Esophagus muscularis mucosa (tissue), 4 donors: ENCODE measurements at regions not wholly inside any gene's neighbourhood (a gene's known extent, or its start where the extent isn't known, plus 50 kb on each side); places are given as distances from the start of the nearest gene placed in this dataset.

Source experiments
- DNase-seq: peaks from one replicate; pipeline ENCODE4 v3.0.0-alpha.2; 2017; ENCODE audit errors: extremely low spot score
- H3K27ac ChIP-seq, 4 donors: fragments of 200-600 bp; sonication (generic); replicated peaks in 1 of 4; 1 replicate in 3 of 4; 2 replicates in 1 of 4; pipeline ENCODE4 v1.5.1; 2016 to 2019; ENCODE audit warnings: mild to moderate bottlenecking in 1 of 4
- H3K27me3 ChIP-seq, 4 donors: fragments of 200-600 bp; sonication (generic); one replicate each; pipeline versions ENCODE4 v1.5.1 to v1.6.0; 2016 to 2019
- H3K36me3 ChIP-seq, 4 donors: fragments of 200-600 bp; sonication (generic); one replicate each; pipeline ENCODE4 v1.5.1; 2016 to 2019
- H3K4me1 ChIP-seq, 4 donors: fragments of 200-600 bp; sonication (generic); one replicate each; pipeline ENCODE4 v1.5.1; 2016 to 2019
- H3K4me3 ChIP-seq, 4 donors: fragments of 200-600 bp; sonication (generic); 1 replicate in 2 of 4; 2 replicates in 2 of 4; pipeline ENCODE4 v1.5.1; 2016 to 2019; ENCODE audit warnings: mild to moderate bottlenecking in 4 of 4, moderate library complexity in 1 of 4
- H3K9me3 ChIP-seq, 4 donors: fragments of 200-600 bp; sonication (generic); 1 replicate in 3 of 4; 2 replicates in 1 of 4; pipeline ENCODE4 v1.5.1; 2016 to 2019
- CTCF ChIP-seq, 3 experiments: fragments of 200-600 bp in 2 of 3; fragments of 450-650 bp in 1 of 3; sonication (generic) in 2 of 3; IDR thresholded peaks; one replicate each; pipeline ENCODE4 v1.5.1; 2017 to 2019; ENCODE audit warnings: antibody characterized with exemption in 3 of 3, mild to moderate bottlenecking in 2 of 3, moderate library complexity in 1 of 3
- EP300 ChIP-seq: sonication (generic); formaldehyde crosslinking; IDR thresholded peaks from one replicate; pipeline ENCODE4 v1.6.1; 2017; ENCODE audit warnings: antibody characterized with exemption
- POLR2A ChIP-seq: fragments of 450-650 bp; IDR thresholded peaks from one replicate; pipeline ENCODE4 v1.6.1; 2017; ENCODE audit warnings: antibody characterized with exemption, moderate library complexity, mild to moderate bottlenecking, low read depth
- POLR2AphosphoS5 ChIP-seq, 2 donors: sonication (generic); formaldehyde crosslinking; IDR thresholded peaks; one replicate each; pipeline ENCODE4 v1.6.1; 2017; ENCODE audit warnings: antibody characterized with exemption in 2 of 2
- WGBS: methylation state at CpG from one replicate; pipeline ENCODE4 v1.1.5; 2018; 5-methylcytosine and 5-hydroxymethylcytosine counted together
- intact Hi-C: fragments of 100-400 bp; cut with DNase I; formaldehyde crosslinking; loops from one replicate; pipeline ENCODE4 v1.15.1; 2023

DNA sequence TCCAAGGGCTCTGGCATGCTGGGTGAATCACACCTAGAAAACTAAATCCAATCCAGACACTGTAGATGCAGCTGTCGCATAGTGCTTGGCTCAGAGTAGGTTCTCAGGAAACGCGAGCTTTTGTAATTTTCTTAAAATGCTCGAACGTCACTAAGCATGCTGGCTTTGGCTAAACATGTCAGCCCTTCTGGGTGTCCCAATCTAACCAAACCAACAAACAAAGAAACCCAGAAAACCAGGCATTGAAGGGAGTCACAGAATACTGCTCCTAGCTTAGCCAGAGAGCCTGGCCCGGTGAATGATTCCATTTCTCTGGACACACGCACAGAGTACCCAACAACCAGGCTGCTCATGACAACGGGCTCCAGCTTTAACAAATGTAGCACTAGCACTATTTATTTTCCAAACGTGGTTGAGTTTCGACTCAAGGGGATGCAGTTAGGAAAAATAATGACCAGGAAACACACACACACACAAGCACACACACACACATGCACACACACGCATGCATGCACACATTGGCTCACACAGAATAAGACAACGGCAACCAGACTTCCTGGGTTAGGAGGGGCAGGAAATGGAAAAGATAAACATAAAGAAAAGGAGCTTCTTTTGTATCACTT lies 492.6 kb downstream of the MIAT start:
- Histone ChIP-seq H3K9me3 (no peaks in the 10 kb centered on the region), H3K36me3 (no peaks in the 10 kb centered on the region), H3K27ac (no peak overlapping the region), H3K27me3 (no peaks in the 10 kb centered on the region), H3K4me3 (no peak overlapping the region), H3K4me1 (peaks cover 0 to 19% (median 11%) of the 10 kb centered on the region in 4 donors)
- WGBS: 52% methylated on average over 12 of the region's 12 CpGs
- DNase-seq: no peak
- TF ChIP-seq EP300 (no peak), CTCF (IDR thresholded peaks at IDR 0.05) (no peak), POLR2AphosphoS5 (IDR thresholded peaks at IDR 0.05) (no peak), POLR2A (no peak)
- intact Hi-C loops: no loop called here

DNA sequence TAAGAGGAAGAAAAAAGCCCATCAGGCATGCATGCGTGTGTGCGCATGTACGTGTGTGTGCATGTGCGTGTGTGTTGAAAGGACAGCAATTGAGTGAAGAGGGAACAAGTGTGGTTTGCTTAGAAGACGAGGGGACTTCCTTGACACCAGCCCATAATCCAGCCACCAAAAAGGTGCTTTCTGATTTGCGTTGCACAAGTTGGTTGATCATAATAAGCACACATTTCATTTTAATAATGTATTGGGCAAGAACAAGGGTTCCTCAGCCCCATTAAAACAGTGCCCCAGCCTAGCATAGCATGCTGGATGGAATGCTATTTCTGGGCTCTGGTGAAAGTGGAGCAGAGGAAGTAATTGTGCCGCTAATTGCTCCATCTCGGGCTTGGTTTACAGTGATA lies 493.2 kb downstream of the MIAT start:
- no peak overlapping the region for H3K27ac ChIP-seq
- no peak for DNase-seq
- WGBS: 60% methylated on average over 8 of the region's 8 CpGs
- H3K4me1 ChIP-seq: peaks cover 0 to 19% (median 11%) of the 10 kb centered on the region in 4 donors
- H3K36me3 ChIP-seq: no peaks in the 10 kb centered on the region
- no peaks in the 10 kb centered on the region for H3K27me3 ChIP-seq
- no peak for TF ChIP-seq EP300
- no peak for TF ChIP-seq POLR2A
- no peak for TF ChIP-seq POLR2AphosphoS5 (IDR thresholded peaks at IDR 0.05)
- TF ChIP-seq CTCF (IDR thresholded peaks at IDR 0.05): no peak
- intact Hi-C loops: no loop called here
- no peaks in the 10 kb centered on the region for H3K9me3 ChIP-seq
- no peak overlapping the region for H3K4me3 ChIP-seq

DNA sequence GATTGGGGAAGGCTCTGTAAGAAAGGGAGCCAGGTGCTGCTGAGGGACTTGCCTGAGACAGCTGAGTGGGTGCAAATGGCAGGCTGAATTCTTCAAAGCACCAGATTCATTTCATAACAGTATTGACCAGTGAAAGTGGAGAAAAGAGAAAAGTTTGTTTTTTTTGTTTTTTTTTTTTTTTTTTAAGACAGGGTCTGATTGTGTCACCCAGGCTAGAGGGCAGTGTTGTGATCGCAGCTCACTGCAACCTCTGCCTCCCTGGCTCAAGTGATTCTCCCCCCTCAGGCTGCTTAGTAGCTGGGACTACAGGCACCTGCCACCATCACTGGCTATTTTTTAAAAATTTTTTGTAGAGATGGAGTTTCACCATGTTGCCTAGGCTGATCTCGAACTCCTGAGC lies 494.0 kb downstream of the MIAT start:
- Histone ChIP-seq H3K4me3 (no peak overlapping the region), H3K36me3 (no peaks in the 10 kb centered on the region), H3K9me3 (no peaks in the 10 kb centered on the region), H3K27ac (no peak overlapping the region), H3K27me3 (no peaks in the 10 kb centered on the region), H3K4me1 (peaks cover 0 to 18% (median 11%) of the 10 kb centered on the region in 4 donors)
- no peak for TF ChIP-seq CTCF (IDR thresholded peaks at IDR 0.05)
- intact Hi-C loops: no loop called here
- no peak for DNase-seq
- WGBS: 72% methylated on average over 2 of the region's 2 CpGs

DNA sequence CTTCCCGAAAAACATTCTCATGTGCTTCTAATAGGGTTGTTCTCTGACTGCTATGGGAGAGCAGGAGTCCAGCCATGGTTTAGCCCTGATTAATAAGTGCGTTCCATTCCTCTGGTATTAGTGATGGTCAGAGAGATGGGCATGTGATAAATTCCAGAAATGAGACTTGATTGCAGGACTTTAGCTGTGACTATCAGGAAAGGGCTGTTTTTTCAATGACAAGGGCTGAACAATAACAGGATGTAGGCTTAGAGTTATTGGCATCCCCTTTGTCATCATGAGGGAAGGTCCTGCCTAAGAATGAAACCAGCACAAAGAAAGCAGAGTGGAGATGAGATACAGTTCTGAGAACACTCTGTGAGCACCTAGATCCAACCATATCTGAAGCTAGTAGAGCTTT lies 494.6 kb downstream of the MIAT start:
- no peaks in the 10 kb centered on the region for H3K27me3 ChIP-seq
- intact Hi-C loops: no loop called here
- no peak for DNase-seq
- TF ChIP-seq POLR2A (no peak), EP300 (no peak), CTCF (IDR thresholded peaks at IDR 0.05) (no peak), POLR2AphosphoS5 (IDR thresholded peaks at IDR 0.05) (no peak)
- H3K4me3 ChIP-seq: no peak overlapping the region
- H3K27ac ChIP-seq: no peak overlapping the region
- H3K9me3 ChIP-seq: no peaks in the 10 kb centered on the region
- 89% methylated on average over 2 of the region's 2 CpGs for WGBS
- H3K4me1 ChIP-seq: peaks cover 0 to 12% (median 9%) of the 10 kb centered on the region in 4 donors
- no peaks in the 10 kb centered on the region for H3K36me3 ChIP-seq

DNA sequence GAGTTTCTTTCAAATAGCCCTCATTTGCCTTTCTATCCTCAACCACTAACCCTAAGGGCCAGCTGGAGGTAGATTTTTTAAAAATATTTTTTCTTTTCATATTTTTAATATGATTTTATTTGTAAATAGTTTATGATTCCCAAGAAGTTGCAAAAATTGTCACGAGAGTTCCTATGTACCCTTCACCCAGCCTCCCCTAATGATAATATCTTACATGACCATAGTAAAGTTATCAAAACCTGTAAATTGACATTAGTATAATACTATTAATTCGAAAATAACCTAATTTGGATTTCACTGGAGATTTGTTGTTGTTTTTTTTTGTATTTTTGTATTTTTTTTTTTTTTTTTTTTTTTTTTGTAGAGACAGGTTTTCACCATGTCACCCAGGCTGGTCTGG lies 495.5 kb downstream of the MIAT start:
- Histone ChIP-seq H3K4me1 (peaks cover 0 to 12% (median 9%) of the 10 kb centered on the region in 4 donors), H3K36me3 (no peaks in the 10 kb centered on the region), H3K4me3 (no peak overlapping the region), H3K27me3 (no peaks in the 10 kb centered on the region), H3K9me3 (no peaks in the 10 kb centered on the region), H3K27ac (no peak overlapping the region)
- 82% methylated on average over 2 of the region's 2 CpGs for WGBS
- intact Hi-C loops: no loop called here
- TF ChIP-seq POLR2AphosphoS5 (IDR thresholded peaks at IDR 0.05) (no peak), EP300 (no peak), CTCF (IDR thresholded peaks at IDR 0.05) (no peak), POLR2A (no peak)
- no peak for DNase-seq
